ENCODE measurements at regions not wholly inside any gene's neighbourhood (a gene's known extent, or its start where the extent isn't known, plus 50 kb on each side); places are given as distances from the start of the nearest gene placed in this dataset.
"Not testable (repeated sequence)": the region's sequence is repeated elsewhere in the genome, so short reads cannot be mapped to it uniquely, and the experiment has no call there.

GRCh38 chr2:67132441-67132940, 264.6 kb upstream of the ETAA1 start:
- not testable (repeated sequence) for DNase-seq

- no peak for DNase-seq
These were observed 261.9 kb upstream of the ETAA1 start for GRCh38 chr2:67135208-67135607.

DNA sequence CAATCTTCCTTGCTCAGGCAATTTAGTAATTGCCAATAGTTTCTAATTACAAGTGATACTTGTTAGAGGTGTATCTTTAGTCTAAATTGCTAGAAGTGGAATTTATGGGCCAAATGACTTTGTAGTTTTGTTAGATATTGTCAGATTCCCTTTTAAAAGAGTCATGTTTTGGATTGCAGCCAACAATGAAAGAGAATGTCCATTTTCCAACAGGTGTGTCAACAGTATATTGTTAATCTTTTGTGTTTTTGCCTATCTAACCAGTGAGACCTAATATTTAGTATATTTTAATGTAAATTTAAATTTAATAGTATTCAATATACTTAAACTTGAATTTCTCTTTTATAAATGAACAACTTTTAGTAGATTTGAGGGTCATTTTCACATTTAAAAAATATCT, 259.4 kb upstream of the ETAA1 start:
- DNase-seq: no peak

- DNase-seq: no peak
These were observed 255.1 kb upstream of the ETAA1 start for GRCh38 chr2:67142071-67142470.

DNA sequence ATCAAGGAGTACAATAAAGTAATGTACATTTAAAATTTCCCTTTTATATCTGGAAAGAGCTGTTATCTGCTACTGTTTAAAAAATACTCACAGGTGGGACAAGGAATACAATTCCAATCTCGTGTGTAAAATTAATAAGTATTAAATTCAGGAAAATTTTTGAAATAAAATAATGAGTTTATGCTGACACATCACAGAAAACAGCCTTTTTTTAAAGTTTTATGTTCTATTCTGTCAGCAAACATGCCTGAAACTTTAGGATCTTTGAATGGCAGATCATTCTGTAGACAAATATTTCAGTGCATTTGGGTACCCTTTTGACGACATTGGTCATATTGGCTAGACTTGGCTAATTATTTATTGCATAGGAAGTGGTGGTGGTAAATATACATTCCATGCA, 254.4 kb upstream of the ETAA1 start:
- DNase-seq: no peak

GRCh38 chr2:67145851-67146250, 251.3 kb upstream of the ETAA1 start:
- no peak for DNase-seq

DNA sequence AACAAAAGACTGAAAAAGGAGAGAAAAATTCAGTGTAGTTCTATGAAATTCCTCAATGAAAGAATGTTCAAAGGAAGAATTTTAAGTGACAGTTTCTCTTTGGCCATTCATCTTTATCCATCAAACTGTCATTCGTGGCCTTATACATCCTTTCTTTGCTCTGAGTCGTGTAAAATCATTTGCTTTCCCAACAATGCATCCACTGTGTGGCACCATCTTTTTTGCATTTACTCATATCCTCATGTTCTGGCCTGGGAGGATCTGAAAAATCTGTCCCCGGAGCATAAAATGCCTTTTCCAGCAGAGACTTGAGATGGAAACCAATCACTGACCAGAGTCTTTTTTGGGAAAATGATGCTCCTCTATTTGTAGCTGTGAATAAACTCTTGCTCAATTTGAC, 240.3 kb upstream of the ETAA1 start:
- no peak for DNase-seq

- DNase-seq: no peak
These were observed 238.4 kb upstream of the ETAA1 start for GRCh38 chr2:67158718-67159117.

DNA sequence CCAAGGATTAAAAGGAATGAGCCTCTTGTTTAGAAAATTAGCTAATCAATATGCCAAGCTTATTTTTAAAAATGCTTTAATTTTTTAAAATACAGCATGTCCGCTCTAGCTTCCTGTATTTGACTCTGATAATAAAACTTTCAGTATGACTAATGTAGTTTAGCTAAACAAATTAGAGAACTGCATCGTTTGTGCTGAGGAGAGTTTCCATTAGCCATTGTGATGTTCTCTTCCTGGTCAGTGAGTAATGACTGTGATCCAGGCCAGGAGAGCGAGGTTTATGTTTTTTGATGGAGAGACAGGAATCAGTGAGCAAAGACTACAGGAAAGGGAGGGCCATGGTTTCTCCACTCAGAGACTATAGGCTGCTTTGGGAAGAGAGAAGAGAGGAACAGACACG, 237.2 kb upstream of the ETAA1 start:
- no peak for DNase-seq

DNA sequence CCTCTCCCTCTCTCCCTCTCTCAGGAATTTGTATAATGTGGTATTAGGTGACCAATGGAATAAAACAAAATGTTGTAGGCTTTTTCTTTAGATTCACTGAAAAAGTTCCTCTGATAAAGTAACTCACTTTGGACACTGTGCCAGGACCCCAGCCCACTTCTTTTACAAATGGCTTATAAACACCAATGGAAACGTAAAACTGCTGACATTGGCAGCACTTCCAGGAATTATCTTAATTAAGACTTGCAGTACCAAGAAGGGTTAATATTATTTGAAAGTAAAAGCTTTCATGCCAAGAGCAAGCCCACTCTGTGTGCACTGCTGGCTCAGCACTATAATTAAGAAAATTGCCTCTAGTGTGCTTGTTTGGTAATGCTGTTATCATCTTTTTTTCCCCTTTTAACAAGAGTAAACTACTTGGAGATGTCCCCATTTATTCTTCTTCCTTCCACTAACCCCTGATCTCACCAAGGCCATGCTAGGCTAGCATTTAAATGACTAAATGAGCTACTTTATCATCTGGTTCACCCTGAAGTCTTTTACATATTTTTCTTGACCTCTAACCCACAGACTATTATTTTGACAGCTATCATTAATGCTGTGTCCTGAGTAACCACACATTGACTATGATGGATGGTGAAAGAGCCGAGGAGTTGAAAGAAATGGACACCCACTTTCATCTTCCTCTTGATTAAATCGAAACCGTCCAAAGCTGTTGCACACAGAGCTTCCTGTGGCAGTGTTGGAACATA, 232.2 kb upstream of the ETAA1 start:
- no peak for DNase-seq

DNA sequence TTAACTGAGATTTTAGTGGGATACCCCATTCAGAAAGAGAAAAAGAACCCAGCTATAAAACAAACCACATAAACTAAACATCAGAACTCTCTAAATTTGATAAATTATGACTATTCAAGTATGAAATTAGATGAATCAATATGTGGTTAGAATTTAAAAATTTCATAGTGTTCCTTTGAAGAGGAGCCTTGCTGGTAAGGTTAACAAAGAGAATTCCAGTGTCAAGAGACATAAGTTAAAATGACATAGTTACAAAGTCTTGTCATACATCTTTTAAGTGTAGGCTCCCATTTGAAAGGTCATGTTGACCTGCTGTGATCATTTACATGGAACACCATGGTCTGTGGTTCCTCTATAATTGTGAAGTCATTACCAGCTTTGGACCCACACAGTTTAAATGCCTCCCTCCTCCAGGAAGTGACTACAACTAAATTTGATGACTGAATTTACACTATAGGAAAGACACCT, 231.6 kb upstream of the ETAA1 start:
- no peak for DNase-seq

DNA sequence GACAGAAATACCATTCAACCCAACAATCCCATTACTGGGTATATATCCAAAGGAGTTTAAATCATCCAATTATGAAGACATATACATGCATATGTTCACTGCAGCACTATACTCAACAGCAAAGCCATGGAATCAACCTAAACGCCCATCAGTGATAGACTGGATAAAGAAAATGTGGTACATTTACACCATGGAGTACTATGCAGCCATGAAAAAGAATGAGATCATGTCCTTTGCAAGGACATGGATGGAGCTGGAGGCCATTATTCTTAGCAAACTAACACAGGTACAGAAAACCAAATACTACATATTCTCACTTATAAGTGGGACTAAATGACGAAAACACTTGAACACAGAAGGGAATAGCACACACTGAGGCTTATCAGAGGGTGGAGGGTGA, 230.6 kb upstream of the ETAA1 start:
- DNase-seq: not testable (repeated sequence)

DNA sequence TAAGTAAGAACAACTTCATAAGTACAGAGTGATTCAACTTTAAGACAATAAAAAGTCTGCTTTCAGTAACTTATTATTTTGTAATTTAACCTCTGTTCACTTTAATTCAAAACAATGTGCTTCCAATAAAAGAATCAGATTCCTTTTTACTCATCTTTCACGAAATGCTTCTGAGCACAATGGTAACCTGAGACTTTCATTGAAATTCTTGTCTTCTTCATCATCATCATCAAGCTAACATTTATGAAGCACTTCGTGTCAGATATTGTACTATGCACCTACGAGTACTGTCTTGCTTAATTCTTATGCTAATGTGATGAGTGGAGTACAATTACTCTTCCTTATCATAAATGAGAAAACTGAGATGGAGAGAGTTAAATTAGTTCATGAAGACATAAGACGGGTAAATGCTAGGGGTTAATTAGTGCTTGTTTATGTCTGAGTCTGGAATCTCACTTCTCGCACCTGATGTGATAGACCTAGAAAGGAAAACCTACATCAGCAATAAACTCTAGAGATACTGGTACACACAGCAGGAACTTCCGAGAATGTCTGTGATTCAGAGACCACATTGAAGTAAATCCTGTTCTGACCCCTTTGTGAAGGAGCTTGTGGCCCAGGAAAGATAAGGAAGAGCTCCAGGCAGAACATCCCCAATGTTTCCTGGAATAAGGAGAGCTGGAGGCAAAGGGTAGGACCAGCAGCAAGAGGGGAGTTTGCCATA, 227.6 kb upstream of the ETAA1 start:
- no peak for DNase-seq

DNA sequence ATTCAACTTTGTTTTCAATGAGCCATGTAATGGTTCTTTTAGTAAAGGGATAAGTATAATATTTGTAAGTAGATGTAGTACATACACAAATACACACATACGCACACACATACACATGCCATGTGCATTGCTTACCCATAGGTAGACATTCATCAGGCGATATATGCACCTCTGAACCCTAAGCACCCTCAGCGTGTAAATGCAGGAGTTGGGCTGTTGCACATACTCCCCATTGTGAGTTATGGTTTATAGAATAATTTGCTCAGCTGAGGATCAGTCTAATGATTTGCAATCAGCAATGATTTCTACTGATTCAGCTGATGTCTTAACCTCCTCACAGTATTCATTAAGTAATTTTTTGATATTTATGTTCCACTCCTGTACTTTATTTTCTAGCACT, 217.6 kb upstream of the ETAA1 start:
- no peak for DNase-seq

DNA sequence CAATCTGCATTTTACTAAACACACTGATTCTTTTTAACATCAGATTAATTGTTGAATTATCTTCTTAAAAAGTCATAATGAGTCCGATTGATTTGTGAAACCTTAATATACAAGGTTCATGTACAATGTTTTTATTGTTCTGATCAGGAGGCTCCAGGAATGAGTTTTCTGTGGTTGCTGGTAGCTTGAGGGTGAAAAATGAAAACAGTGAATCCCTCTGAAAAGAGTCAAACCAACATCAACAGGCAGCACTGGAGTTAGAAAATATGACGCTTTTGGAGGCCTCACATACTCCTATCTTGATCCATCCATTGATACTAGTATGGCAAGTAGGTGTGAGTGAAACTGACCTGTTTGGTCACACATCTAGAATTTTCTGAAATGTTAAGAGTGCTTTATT, 216.3 kb upstream of the ETAA1 start:
- no peak for DNase-seq

GRCh38 chr2:67182884-67183283, 214.2 kb upstream of the ETAA1 start:
- DNase-seq: no peak

- no peak for DNase-seq
These were observed 210.8 kb upstream of the ETAA1 start for GRCh38 chr2:67186326-67186725.

DNA sequence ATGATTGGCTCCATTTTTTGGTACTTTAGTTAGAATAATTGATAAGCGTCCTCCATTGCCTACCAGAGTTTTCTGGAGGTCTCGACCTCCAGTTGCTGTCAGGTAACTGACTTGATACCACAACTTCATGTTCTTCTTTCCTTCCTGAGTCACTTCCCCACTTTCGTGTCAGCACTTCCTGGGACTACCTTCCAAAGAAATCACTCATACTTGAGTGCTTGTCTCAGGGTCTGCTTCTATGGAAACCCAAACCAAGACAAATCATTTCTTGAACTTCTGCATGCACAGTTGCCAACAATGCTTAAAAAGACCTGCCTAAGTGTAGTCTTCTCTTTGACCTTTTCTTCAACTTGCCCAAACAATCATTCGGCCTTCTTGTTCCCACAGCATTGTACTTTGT, 210.3 kb upstream of the ETAA1 start:
- no peak for DNase-seq

DNA sequence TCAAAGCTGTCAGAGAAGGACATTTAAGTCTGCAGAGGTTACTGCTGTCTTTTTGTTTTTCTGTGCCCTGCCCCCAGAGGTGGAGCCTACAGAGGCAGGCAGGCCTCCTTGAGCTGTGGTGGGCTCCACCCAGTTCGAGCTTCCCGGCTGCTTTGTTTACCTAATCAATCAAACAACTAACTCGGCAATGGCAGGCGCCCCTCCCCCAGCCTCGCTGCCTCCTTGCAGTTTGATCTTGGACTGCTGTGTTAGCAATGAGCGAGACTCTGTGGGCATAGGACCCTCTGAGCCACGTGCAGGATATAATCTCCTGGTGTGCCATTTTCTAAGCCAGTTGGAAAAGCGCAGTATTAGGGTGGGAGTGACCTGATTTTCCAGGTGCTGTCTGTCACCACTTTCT, 201.8 kb upstream of the ETAA1 start:
- not testable (repeated sequence) for DNase-seq

GRCh38 chr2:67201521-67201920, 195.6 kb upstream of the ETAA1 start:
- no peak for DNase-seq

DNA sequence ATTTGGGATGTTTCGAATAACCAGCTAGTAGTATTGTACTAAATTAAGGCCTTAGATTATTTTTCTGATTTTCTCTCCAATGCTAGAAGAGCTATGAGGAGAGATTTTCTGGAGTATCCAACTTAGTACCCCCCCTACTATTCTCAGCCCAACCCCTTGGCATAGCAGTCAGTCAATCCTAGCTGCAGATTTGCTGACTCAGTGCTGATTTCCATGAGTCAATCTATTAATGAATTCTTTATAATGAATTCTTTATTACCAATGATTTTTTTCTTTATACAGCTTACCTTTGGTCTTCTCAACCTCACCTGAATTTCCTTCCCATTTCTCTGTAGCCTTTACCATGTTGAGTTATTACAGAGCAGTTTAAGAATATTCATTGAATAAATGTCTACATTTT, 192.8 kb upstream of the ETAA1 start:
- DNase-seq: no peak

DNA sequence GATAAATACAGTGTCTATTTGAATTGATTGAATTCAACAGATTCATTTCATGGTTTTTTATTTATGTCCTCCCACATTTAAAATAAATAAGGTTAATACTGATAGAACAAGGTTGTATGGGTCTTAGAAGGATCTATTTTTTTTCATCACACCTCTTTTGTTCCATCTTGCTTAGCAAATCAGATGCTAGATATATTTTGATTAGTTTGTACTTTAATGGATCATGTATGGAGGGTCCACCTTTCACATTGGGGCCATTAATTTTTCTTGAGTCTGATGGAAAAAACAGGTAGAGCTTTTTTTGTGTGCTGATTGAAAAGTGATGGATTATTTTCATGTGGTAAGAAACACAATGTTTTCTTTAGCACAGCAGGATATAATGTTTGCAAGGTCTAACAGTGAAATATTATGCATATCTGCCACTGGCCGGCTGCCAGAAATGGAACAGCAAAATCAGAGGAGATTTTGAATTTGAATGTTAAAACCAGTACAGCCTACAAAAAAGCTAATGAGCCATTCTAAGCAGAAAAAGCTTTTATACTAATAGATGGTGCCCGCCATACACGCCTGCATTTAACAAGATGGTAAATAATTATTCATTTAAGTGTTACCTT, 188.1 kb upstream of the ETAA1 start:
- no peak for DNase-seq

DNA sequence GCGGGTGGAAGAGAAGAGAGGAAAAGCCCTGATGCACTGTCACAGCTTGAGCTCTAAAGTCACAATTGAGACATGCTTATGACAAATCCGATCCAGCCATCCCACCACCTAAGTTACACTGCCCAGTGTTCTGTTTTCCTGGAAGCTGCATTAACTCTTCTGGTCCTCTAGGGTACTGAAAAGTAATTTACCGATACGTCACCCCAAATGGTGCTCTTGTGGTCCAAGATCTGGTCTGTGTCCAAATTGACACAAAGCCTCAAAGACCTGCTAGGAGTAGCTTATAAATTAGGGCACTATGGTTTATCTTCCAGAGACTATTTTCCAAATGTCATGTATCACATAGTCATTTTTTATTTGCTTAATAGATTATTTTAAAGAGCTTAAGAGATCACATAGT, 186.7 kb upstream of the ETAA1 start:
- DNase-seq: no peak

DNA sequence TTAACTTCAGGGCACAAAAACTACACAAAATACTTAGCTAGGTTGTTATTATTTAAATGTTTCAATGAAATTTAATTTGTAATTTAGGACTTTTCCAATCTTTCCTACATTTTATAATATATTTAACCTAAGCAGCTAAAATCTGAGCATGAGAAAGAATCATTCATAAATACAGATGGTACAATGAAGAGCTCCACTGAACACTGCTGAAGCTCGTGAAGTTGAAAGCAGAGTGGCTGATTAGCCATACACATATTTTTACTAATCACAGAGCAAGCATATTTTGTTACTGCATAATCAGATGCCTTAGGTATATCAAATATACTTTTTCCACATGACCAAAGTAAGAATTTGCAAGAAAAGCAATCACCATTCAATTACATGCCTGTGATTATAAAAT, 184.9 kb upstream of the ETAA1 start:
- no peak for DNase-seq

Data from AML-193 (cell line).